Right forelimb (tissue), 1 donor: ENCODE measurements at regions not wholly inside any gene's neighbourhood (a gene's known extent, or its start where the extent isn't known, plus 50 kb on each side); places are given as distances from the start of the nearest gene placed in this dataset.
"Not testable (repeated sequence)": the region's sequence is repeated elsewhere in the genome, so short reads cannot be mapped to it uniquely, and the experiment has no call there.

Experiments
- DNase-seq: peaks from one replicate; pipeline ENCODE4 v3.0.0-alpha.2; 2018

DNA sequence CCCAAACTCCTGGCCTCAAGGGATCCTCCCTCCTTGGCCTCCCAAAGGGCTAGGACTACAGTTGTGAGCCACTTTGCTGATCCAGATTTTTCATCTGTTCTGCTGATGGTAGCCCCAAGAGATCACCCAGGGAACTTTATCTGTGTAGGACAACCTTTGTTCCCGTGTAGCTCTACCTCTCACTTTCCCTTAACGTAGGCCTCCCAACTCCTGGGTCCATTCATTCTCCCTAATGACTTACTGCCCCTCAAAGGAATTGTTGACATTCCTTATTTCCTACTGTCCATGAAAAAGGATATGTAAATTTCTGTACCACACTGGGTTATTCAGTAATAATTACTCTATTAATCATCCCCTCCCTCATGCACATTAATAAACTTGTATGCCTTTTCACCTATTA is 51.0 kb upstream of the PHF24 start:
- DNase-seq, result no peak

DNA sequence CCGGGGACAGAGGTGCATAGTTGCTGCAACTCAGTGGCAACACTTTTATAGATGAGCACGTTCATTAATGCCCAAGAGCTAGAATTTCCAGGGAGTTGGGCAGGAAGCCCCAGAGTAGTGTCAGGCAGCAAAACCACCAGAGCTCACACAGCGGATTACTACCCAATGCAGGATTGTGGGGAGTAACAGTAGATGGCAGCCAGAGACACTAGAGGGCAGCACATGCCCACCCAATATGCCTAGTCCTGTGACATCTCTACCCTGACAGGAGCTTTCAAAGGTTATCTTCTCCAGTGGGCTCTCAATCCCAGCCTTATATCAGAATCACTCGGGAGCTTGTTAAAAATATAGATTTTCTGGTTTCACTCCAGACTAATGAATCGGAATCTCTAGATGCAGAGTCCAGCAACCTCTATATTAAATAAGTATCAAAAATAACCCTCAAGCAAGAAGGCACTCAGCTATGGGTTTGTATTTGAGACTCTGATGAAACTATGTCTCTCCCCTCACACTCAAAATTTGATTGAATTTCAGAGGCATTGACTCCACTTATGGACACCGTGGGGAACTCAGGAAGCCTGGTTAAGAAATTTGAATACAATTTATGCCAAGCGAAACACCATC is 58.4 kb upstream of the PHF24 start:
- peak; percentile 82 for DNase-seq

DNA sequence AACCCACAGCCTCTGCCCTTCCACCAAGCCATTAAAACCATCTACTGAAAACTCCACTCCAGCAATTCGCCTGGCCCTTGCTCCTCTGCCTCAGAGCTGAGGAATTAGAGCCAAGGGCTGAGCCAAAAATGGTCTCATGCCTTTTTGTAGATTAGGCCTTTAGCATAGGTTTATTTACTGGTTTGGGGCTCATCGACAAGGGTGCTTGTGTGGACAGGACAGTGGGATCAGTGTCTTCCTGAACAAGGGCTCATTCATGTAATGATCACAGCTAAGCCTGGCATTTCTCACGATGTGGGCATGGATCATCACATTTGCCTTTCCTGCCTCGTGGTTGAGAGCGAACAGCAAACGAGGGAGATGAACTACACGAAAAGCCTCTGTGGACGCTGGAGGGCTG is 59.2 kb upstream of the PHF24 start:
- DNase-seq, result no peak

DNA sequence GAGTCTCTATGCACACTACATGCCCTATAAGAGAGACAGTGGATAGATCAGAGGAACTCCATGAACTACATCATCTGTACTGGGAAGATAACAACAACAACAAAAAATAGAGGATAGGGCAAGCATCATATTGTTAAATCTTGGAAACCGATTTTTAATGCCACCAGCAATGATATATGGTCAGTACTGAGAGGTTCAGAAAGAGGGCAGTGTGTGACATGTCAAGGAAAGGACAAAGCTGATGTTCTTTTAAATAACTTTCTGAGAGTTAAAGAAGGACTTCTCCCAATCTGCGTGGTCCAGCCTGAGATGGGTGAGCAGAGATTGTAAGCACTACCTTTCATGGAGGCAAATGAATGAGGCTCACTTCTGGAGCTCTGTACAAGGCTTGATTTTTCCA is 62.0 kb upstream of the PHF24 start:
- DNase-seq, result no peak

DNA sequence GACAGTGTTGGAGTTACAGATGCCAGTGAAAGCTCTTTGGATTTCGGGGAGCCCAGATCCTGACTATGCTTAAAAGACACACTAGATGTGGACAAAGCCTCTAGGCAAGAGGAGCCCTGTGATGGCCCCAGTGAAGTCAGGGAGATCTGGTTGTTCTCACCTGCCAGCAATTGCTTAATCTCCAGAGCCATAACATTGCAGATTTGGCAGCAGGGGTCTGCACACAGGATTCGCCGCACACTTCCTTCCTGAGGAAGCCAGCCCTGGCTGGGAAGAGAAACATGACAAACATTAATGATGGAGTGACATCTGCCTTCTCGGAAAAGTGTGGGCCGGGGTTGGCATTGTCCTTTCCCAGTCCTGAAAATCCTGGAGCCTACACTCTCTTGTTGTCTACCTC is 65.2 kb upstream of the PHF24 start:
- DNase-seq, result no peak

DNA sequence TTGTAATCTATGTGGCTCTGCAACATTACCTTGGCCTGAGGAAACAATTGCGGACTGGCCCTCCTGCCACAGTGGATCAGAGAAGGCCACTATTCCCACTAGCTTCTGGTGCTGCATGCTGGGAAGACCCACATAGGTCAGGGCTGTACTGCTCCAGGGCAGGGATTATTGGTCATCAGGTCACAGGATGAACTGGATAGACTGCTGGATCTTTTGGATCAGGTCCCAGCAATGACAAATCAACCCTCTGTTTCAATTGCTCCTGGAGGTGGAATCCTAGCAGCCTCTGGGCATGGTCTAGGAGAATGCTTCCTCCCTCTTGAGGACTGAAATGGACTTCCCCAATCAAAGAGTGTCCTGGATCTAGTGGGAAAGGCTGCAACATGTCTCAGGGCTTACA is 66.7 kb upstream of the PHF24 start:
- DNase-seq, result no peak

DNA sequence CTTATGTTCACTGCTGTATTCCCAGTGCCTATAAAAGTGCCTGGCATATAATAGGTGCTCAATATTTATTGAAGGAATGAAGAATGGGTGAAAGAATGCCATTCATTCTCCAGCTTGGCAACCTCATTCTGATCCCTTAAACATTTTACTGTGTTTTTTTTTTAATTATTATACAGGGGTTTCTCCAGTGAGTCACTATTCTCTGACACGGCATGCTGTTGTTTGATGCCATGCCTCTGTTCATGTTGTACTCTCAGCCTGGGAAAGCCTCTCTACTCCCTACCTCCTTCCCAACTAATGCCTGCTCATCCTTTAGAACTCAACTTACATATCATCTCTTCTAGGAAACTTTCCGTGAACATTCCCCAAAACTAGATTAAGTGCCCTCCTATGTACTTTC is 70.2 kb upstream of the PHF24 start:
- no peak for DNase-seq

DNA sequence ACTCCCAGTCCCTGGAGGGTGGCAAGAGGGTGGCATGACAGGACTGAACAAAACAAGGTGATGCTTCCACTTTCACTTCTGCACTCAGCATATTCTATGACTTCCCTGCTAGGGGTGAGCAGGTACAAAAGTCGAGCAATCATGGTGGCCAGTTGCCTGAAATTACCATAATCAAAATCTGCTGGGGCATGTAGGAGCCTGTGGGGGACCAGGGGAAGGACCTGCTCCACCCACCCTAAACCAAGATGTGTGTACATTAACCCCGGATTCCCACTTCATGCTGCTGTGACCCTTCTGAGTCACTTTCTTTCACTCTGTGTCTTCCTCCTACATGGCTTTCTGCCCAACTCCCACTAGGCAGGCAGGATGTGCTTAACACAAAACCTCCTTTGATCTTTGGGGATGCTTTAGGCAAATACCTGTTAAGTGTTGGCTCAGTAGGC is 73.3 kb upstream of the PHF24 start:
- DNase-seq, result no peak

DNA sequence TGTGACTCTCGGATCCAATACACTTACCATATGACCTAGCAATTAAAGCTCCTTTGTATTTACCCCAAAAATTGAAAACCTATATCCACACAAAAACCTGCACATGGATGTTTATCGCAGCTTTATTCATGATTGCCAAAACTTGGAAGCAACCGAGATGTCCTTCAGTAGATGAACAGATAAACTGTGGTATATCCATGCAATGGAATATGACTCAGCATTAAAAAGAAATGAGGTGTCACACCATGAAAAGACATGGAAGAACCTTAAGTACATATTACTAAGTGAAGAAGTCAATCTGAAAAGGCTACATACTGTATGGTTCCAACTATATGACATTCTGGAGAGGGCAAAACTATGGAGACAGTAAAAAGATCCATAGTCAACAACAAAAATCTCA is 82.0 kb upstream of the PHF24 start:
- no peak for DNase-seq

DNA sequence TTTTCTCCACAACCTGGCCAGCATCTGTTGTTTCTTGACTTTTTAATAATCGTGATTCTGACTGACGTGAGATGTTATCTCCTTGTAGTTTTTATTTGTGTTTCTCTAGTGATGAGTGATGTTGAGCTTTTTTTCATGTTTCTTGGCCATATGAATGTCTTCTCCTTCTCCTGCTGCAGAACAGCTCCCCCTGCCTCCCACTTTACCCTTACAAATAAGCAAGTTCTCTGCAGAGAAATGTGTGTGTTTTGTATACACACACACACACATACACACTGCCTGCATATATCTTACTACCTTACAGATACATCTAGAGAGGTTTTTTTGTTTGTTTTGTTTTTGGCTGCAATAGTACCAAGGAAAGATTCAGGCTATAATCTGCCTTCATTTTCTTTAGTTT is 88.7 kb upstream of the PHF24 start:
- no peak for DNase-seq

DNA sequence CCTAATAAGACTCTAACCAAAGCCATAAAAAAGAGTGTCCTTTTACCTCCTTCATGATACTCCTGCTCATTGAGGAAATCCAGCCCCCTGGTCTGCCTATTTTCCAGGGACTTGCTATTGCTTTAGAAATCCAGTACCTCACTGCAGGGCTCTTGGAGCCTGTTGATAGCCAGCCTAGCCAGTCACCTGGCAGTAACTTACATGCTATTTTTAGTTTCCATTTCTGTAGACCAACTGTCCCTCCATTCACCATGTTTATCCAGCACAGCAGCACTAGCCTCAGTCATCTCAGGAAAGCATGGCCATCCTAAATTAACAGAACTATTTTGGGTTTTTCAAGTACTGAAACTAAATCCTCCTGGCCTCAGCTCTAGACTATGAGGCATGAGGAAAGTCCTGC is 91.5 kb upstream of the PHF24 start:
- no peak for DNase-seq

DNA sequence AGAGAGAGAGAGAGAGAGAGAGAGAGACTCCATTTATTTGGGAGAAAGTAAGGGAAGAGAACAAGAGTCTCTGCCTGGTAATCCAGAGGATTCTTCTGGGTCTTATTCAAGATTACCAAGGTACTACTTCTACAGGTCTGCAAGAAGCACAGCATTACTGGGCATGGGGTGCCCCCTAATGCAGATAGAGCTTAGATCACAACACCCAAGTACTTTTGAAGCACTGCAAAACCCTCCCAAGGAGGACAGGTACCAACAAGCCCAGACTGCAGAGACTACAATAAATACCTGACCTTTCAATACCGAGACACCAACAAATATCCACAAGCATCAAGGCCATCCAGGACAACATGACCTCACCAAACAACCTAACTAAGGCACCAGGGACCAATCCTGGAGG is 94.7 kb upstream of the PHF24 start:
- no peak for DNase-seq

DNA sequence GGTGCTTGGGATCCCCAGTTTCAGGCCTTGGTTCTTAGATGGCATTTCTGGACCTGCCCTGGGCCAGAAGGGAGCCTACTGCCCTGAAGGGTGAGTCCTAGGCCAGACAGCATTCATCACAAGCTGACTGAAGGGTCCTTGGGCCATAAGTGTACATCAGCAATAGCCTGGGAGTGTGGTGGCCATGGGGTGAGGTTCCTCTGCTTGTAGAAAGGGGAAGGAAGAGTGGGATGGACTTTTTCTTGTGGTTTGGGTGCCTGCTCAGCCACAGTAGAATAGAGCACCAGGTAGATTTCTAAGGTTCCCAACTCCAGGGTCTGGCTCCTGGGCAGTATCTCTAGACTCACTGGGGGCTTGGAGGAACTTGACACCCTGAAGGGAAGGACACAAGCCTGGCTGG is 95.2 kb upstream of the PHF24 start:
- DNase-seq, result no peak

DNA sequence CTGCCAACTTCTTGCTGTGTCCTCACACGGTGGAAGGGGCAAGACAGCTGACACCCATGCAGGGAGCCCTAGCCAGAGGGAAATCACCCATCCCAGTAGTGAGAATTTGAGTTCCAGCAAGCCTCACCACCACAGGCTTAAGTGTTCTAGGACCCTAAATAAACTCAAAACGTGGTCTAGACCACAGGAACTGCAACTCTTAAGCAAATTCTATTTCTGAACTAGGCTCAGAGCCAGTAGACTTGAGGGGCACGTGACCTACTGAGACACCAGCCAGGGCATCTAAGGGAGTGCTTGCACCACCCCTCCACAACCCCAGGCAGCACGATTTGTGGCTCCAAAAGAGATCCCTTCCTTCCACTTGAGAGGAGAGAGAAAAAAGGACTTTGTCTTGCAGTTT is 96.0 kb upstream of the PHF24 start:
- DNase-seq, result no peak

DNA sequence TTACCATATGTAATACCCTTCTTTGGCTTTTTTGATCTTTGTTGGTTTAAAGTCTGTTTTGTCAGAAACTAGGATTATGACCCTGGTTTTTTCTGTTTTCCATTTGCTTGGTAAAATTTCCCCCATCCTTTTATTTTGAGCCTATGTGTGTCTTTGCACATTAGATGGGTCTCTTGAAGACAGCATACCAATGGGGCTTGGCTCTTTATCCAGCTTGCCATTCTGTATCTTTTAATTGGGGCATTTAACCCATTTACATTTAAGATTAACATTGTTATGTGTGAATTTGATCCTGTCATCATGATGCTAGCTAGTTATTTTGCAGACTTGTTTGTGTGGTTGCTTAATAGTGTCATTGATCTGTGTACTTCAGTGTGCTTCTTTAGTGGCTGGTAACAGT is 103.1 kb upstream of the PHF24 start:
- DNase-seq, result not testable (repeated sequence)

DNA sequence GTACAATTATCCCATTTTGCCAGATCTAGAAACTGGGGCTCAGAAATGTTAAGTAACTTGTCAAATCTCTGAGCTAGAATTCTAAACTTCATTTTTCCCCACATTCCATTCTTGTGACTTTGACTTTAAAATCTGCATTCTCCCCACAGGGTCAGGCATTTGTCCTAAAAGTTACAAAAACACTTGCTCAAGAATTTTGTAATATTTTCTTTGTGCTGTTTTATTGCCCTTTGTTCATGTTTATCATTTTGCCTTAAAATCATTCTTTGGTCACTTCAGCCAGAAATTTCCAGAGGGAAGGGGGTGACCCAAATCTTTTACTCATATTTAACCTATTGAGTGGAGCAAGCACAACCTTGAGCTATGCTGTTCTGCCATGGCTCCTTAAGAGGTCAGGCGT is 120.1 kb upstream of the CCL21 start:
- DNase-seq, result no peak

DNA sequence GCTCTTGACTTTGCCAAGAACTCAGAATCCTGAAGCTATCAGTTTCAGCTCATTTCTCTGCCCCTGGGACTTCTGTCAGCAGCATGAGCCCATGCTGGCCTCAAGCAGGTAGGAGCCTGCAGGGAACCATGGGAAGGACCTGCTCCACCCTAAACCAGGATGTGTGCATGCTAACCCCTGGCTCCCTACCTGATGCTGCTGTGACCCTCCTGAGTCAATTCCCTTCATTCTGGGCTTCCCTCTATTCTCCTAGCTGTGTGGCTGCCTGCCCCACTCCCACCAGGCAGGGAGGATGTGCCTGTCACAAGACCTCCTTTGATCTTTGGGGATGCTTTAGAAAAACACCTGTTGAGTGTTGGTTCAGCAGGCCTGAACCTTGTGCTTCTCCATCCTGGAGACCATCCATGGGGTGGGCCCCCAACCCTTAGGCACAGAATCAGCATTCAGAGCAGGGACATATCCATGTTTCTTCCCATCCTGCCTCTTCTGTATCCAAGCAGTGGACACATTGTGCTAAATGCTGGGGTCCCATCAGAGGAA is 117.1 kb upstream of the CCL21 start:
- DNase-seq, result no peak

DNA sequence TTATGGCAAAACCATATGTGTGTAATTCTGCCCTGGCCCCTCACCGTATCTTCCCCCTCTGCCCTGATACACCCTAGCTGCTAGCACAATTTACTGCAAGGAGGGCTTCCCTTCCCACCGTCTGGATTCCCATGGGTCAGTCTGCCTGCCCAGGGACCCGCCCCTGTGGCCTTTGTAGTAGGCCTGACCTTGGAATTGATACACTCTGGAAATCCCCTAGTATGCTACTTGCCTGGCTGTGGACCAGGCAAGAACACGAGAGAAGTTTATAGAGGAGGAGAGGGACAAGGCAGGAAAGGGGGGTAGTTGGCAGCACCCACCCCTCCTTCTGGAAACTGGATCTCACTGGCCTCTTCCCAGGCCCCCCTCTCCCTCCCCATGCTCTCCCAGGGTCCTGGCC is 115.8 kb upstream of the CCL21 start:
- DNase-seq, result no peak

DNA sequence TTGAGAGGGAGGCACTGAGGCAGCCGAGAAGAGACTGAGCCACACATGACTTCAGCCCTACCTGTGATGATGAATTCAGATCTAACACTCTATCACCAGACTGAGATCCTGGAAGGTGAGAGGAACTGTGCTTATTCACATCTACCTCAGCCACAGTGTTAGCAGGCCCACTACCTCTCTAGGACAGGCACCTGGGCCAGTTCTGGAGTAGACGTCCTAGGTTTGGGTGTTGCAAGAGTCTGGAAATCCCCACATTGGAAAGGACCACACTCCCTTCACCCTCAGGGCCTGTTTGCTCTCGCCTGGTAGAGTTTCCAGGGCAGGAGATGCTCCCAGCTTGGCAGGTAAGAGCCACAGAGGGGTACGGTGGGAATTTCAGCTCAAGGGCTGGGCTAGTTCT is 113.8 kb upstream of the CCL21 start:
- DNase-seq, result no peak

DNA sequence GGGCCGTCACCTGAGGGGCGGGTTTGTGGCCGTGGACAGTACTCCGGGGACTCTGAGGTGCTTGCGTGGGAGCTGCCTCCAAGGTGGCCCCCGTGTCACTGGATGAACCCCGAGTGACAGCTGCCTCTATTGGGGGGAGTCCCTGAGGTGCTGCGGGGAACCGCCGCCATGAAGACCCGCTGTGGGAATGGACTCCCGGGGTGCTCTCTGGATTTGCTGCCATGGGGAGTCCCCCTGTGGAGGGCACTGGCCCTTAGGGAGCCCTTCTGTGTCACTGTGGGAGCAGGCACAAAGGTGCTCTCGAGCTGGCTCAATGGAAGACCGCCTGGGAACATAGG is 100.2 kb upstream of the CCL21 start:
- no peak for DNase-seq

DNA sequence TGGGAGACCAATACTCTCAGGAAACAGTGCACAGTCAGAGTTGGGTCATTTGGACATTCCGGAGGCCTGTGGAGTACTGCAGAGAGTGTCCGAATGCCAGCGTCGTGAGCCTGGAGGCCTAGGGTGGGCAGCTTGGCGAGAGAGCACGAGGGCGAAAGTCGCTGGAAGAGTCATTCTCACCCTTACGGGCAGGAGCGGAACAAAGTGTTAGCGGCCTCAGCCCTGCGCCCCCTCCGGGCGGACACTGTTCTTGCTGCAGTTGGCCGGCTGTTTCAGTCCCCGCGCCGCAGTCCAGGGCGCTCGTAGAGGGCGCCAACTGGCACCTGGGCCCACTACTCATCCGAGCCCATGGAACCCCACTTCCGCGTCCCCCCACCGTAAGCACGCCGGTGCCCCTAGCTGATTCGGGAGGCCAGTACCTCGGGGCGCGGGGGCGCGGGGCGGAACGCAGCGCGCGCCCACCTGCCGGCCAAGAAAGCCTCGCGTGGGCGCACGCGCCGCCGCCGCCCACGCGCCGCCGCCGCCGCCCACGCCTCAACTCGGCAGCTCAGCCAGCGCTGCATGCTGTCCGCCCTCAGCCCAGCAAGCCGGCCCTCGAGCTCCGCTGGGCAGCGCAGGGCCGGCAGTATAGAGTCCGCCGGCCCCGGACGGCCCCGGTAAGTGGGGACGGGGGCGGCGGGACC is 99.7 kb upstream of the CCL21 start:
- DNase-seq, result peak; percentile 44

DNA sequence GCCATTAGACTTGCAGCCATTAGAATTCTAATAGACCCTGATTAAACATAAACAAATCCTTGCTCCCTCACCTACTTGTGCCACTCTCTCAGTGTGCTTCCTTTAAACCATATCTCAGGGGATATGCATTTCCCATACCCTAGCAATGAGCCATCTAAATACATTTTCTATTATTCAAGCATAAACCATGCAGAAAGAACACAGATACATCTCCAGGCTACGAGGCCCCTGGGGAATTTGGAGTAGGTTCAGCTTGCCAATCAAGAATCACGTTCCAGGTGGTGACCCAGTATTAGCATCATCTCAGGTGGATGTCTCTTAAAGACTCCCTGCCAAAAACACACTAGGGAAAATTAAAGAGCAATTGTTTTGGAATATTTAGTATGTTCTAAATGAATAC is 93.0 kb upstream of the CCL21 start:
- no peak for DNase-seq

DNA sequence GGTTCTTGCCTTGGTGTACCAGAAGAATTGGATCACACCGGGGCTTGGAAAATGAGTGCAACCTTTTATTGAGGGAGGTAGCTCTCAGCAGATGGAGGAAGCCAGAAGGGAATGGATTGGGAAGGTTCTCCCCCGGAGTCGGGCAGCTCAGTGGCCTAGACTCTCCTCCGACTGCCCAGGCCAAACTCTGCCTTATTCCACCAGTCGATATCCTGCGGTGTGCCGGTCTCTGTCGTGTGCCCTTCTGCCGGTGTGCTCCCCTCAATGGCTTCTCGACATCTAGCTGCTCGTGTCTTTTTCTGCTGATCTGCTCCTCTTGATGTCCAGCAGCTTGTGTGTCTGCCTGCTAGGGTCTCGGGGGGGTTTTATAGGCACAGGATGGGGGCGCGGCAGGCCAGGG is 87.4 kb upstream of the CCL21 start:
- DNase-seq, result no peak

DNA sequence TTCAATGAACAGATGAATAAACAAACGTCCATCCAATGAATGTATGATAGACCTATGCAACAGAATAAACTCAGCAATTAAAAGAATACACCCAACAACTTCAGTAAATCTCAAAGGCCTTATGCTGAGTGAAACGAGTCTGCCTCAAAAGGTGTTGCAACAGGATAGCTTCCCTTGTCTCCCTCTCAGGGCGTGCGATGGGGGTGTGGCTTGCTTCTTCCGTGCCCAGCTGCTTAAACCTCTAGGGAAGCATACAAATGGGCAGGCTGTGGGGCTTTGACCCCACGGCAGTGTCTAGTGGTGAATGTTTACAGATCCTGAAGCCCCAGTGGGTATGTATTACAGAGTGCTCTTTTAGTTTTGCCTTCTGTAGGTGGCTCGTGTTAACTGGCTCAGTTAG is 87.0 kb upstream of the CCL21 start:
- no peak for DNase-seq

DNA sequence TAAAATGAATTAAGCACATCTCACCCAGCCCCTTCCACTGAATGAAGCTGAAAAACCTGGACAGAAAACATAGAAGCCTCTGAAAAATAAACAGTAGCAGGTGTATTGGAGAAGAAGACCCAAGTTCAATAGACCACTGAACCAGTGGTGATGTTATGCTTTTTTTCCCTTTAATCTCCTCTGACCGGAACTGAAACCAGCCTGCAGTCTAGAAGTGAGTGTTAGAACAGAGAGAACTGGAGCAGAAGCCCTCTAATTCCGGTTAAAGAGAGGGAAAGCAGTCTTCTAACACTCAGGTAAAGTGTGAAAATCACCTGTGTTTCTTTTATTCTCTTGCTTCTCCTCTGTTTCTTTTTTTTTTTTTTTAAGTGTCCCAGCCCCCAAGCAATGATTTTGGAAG is 83.5 kb upstream of the CCL21 start:
- DNase-seq, result no peak
